Right cardiac atrium (tissue), 5 donors: ENCODE measurements at regions not wholly inside any gene's neighbourhood (a gene's known extent, or its start where the extent isn't known, plus 50 kb on each side); places are given as distances from the start of the nearest gene placed in this dataset.

Experiments
- ATAC-seq, 2 donors: fragments of 200-7000 bp; cut with Tn5 transposase; one replicate each; pipeline versions ENCODE4 v1.8.0 to v1.9.1; 2020; ENCODE audit warnings: moderate library complexity in 2 of 2, mild to moderate bottlenecking in 1 of 2
- DNase-seq, 3 donors: peaks; one replicate each; pipeline ENCODE4 v3.0.0-alpha.2; 2020
- H3K27ac ChIP-seq: one replicate; pipeline ENCODE4 v1.5.1; 2013; ENCODE audit warnings: mild to moderate bottlenecking, low read length, control low read depth, moderate library complexity
- H3K27me3 ChIP-seq: one replicate; pipeline ENCODE4 v1.6.1; 2013; ENCODE audit not compliant: control insufficient read depth, insufficient read depth
- H3K4me1 ChIP-seq: one replicate; pipeline ENCODE4 v1.6.1; 2013; ENCODE audit warnings: low read length; ENCODE audit not compliant: control insufficient read depth, insufficient read depth
- H3K4me3 ChIP-seq: one replicate; pipeline ENCODE4 v1.5.1; 2013; ENCODE audit warnings: low read length, control low read depth
- H3K9me3 ChIP-seq: one replicate; pipeline ENCODE4 v1.6.1; 2013; ENCODE audit warnings: low read length; ENCODE audit not compliant: control insufficient read depth
- WGBS: extraction: QIAGEN DNeasy Blood & Tissue Kit; methylation state at CpG from one replicate; pipeline ENCODE4 v1.1.7; 2013; 5-methylcytosine and 5-hydroxymethylcytosine counted together
- intact Hi-C, 4 donors: fragments of 100-400 bp; cut with DNase I; formaldehyde crosslinking; loops; one replicate each; pipeline versions ENCODE4 v1.11.0 to v1.14.0; 2022 to 2023
- donor health status: healthy with polysubstance abuse.
- donor health status: DM: no; HTN: yes; CAD: no.
- donor health status: DM: no; HTN: no; CAD: no.
- donor health status: DM: no; HTN: yes; CAD: no; lungs with severe emphysema.
- donor health status: DM: yes; HTN: yes; CAD: no.

DNA sequence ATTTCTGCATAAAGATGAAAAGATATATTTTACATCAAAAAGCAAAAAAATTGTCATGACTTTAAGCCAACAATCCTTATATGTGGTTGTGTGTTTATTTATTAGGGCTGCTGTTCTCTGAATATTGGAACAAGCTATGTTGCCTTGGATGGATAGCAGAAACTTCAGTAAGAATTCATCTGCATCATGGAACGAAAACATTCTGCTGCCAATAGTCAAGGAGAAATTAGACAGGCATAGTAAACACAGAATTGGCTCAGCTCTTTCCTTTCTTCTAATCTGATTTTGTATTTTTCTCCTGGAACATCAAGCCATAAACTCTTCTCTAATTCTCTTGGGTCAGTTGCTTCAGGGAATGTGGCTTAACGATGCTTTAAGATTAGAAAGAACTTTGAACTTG, 1257.0 kb downstream of the NLGN4X start:
- Histone ChIP-seq H3K4me1 (no peaks in the 10 kb centered on the region), H3K4me3 (no peak overlapping the region), H3K27me3 (no peaks in the 10 kb centered on the region), H3K9me3 (no peaks in the 10 kb centered on the region), H3K27ac (no peak overlapping the region)
- DNase-seq (no peak), ATAC-seq (no peak)
- intact Hi-C loops = no loop called here
- WGBS = 71% methylated on average over 2 of the region's 2 CpGs

DNA sequence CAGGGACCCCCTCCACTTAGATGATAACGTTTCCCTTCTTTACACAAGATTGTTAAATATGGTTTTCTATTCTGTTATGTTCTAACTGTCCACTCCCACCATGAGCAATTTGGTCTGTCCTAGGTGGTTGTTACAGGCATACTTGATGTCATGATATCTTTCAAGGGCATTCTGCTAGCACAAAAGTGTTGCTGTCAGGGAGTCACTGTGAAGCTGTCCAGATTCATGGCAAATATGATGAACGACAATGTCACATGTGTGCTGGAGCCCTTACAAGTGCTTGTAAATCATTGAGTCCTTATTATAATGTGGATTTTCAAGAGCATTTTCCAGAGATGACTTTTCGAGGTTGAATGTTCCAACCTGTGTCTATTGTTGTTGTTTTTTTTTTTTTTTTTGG, 1250.7 kb upstream of the PRKX start:
- intact Hi-C loops = no loop called here
- ATAC-seq (no peak), DNase-seq (no peak)
- H3K9me3 ChIP-seq = no peaks in the 10 kb centered on the region
- no peaks in the 10 kb centered on the region for H3K27me3 ChIP-seq
- 48% methylated on average over 3 of the region's 3 CpGs for WGBS
- no peak overlapping the region for H3K27ac ChIP-seq
- H3K4me1 ChIP-seq = no peaks in the 10 kb centered on the region
- no peak overlapping the region for H3K4me3 ChIP-seq

DNA sequence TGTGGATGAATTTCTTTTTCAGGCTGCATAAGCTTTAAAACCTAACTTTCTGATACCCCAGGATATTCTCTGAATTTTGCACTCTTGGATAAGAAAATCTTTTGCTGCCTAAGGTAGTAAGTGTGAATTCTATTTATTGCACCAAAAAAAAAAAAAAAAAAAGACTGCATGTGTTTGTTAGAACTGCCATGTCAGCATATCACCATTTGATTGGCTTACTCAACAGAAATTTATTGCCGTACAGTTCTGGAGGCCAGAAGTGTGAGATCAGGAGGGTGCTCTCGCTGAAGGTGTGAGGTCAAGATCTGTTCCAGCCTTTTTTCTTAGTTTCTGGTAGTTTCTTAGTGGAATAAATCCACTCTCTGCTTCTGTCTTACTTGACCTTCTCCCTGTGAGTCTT, 1250.0 kb upstream of the PRKX start:
- DNase-seq (no peak), ATAC-seq (no peak)
- no peak overlapping the region for H3K4me3 ChIP-seq
- H3K27ac ChIP-seq = no peak overlapping the region
- H3K9me3 ChIP-seq = no peaks in the 10 kb centered on the region
- no peaks in the 10 kb centered on the region for H3K27me3 ChIP-seq
- no peaks in the 10 kb centered on the region for H3K4me1 ChIP-seq
- intact Hi-C loops = no loop called here
- WGBS = 70% methylated on average over 2 of the region's 2 CpGs

DNA sequence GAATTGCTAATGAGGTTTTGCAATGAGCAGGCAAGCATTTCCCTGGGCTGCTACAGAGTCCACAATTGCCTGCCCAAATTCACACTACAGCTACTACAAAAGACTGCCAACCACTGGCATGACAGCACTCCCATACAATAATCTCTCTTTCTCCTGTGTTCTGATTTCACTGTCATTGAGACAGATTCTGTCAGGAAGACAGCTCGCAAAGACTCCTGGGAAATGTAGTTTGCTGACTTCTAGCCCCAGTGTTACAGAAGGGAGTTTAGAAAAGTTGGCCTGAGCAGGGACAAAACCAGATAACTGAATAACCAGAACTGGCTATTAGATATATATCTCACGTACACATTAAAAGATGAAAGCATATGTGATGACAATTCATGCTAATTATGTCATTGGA, 1231.3 kb upstream of the PRKX start:
- H3K9me3 ChIP-seq = no peaks in the 10 kb centered on the region
- no peaks in the 10 kb centered on the region for H3K4me1 ChIP-seq
- WGBS = 66% methylated on average over 2 of the region's 2 CpGs
- intact Hi-C loops = no loop called here
- no peak overlapping the region for H3K4me3 ChIP-seq
- ATAC-seq (no peak), DNase-seq (no peak)
- H3K27me3 ChIP-seq = no peaks in the 10 kb centered on the region
- no peak overlapping the region for H3K27ac ChIP-seq

DNA sequence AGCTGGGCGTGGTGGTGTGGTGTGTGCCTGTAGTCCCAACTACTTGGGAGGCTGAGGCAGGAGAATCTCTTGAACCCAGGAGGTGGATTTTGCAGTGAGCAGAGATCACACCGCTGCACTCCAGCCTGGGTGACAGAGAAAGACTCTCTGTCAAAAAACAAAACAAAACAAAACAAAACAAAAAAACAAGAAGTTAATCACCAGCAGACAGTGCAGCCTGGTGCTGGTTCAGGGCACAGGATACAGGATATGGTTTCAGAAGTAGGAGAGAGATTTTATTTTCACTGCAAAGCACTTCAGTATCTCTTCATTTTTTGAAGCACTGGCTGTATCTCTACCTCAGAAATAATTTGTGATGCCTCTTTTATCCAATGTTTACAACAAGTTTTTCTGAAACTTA, 1222.9 kb upstream of the PRKX start:
- WGBS = 71% methylated on average over 2 of the region's 2 CpGs
- intact Hi-C loops = no loop called here
- no peaks in the 10 kb centered on the region for H3K4me1 ChIP-seq
- DNase-seq (no peak), ATAC-seq (no peak)
- no peak overlapping the region for H3K27ac ChIP-seq
- no peaks in the 10 kb centered on the region for H3K27me3 ChIP-seq
- no peak overlapping the region for H3K4me3 ChIP-seq
- no peaks in the 10 kb centered on the region for H3K9me3 ChIP-seq

DNA sequence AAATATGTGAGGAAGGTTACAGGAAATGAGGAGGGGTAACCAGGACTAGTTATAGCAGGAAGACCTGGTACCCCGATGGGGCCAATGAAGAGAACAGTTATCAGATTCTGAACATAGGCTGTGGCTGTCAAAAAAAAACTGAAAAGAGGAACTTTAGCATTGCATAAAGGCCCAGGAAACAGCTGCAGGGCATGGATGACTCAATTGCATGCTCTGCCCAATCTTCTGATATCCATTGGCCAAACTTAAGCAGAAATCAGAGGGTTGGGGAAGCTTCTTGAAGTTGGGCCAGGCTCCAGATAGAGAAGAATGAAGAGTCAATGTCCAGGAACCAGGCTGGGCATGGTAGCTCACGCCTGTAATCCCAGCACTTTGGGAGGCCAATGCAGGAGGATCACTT, 1222.4 kb upstream of the PRKX start:
- DNase-seq (peak in 1 of 3 donors; percentile 18), ATAC-seq (peak in 1 of 2 donors; percentile 63)
- no peaks in the 10 kb centered on the region for H3K9me3 ChIP-seq
- intact Hi-C loops = no loop called here
- WGBS = 47% methylated on average over 2 of the region's 2 CpGs
- no peak overlapping the region for H3K27ac ChIP-seq
- no peaks in the 10 kb centered on the region for H3K27me3 ChIP-seq
- H3K4me1 ChIP-seq = no peaks in the 10 kb centered on the region
- H3K4me3 ChIP-seq = no peak overlapping the region

DNA sequence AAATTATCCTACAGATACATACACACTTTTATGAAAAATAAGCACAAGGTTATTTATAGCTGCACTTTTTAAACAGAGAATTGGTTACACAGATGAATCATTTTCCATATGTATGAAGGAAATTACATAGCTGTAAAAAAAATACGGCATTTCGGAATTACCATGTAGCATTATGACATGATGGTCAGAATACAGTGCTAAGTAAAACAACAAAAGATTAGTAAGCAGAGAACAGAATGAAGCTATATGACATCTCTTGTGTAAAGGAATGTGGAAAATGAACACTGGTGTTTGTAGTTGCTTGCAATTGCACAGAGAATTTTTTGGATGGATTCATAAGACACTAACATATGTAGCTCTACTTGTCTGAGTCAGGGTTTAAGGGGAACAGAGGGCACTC, 1222.0 kb upstream of the PRKX start:
- no peaks in the 10 kb centered on the region for H3K9me3 ChIP-seq

DNA sequence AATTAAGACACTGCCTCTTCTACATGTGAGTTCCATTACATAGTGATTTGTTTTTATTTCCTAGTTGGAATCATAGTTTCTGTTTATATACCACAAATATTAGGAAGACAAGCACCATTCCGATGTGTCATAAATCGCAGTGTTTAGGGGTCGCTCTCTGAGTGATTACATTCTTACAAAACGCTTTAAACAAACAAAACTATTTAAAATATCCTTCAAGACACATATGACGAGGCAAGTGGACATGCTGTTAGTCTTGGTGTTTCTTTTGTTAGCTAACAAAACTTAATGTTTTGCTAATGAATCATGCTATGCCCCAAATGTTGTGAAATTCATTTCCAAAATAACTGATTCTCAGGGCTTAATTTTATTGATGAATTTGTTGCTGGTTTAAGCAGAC, 1219.3 kb upstream of the PRKX start:
- 70% methylated on average over 5 of the region's 5 CpGs for WGBS
- DNase-seq = no peak
- H3K4me1 ChIP-seq = no peaks in the 10 kb centered on the region
- intact Hi-C loops = no loop called here
- H3K9me3 ChIP-seq = no peaks in the 10 kb centered on the region
- H3K4me3 ChIP-seq = no peak overlapping the region
- ATAC-seq = no peak
- no peak overlapping the region for H3K27ac ChIP-seq
- no peaks in the 10 kb centered on the region for H3K27me3 ChIP-seq

More for the DNA sequence above, 1222.0 kb upstream of the PRKX start:
- DNase-seq (no peak), ATAC-seq (no peak)
- intact Hi-C loops = no loop called here
- Histone ChIP-seq H3K4me3 (no peak overlapping the region), H3K27me3 (no peaks in the 10 kb centered on the region), H3K4me1 (no peaks in the 10 kb centered on the region), H3K27ac (no peak overlapping the region)
- WGBS = 76% methylated on average over 2 of the region's 2 CpGs

DNA sequence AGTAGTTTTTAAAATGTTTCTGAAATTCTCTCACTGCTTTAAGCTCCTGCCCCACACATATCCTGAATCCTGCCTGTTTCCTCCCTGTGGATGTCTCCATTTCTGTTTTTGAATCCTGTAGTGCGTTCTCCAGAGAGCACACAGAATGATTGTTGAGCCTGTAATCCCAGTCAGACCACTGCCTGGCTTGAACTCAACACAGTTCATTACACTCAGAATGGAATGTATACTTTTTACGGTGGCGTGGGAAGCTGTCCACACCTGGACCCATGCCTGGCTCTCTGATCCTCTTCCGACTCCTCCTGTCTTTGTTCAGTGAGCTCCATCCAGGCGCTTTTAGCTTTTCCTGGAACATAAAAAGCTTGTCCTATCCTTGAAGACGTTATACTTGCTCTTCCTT, 1217.0 kb upstream of the PRKX start:
- DNase-seq = no peak
- WGBS = 58% methylated on average over 6 of the region's 6 CpGs
- intact Hi-C loops = no loop called here

DNA sequence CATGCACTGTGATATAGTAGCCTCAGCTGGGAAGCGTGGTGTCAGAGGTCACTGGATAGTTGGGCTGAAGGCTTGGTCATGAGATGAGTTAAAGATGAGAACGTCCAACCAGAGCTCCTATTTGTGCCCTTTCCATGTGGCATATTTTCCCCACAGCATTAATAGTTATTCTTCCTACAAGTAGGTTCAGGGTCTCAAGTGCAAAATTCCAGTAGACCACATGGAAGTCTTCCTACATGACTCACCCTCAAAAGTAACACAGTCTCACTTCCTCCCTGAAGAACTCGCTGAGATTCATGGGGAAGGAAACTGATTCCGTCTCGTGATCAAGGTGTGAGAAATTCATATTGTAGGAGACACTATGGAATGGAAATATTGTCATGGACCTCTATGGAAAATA, 1212.5 kb upstream of the PRKX start:
- no peak for DNase-seq
- no peaks in the 10 kb centered on the region for H3K9me3 ChIP-seq
- no peaks in the 10 kb centered on the region for H3K4me1 ChIP-seq
- no peak overlapping the region for H3K4me3 ChIP-seq
- no peak for ATAC-seq
- no peak overlapping the region for H3K27ac ChIP-seq
- no peaks in the 10 kb centered on the region for H3K27me3 ChIP-seq
- intact Hi-C loops = no loop called here
- WGBS = 64% methylated on average over 5 of the region's 5 CpGs

More for the DNA sequence above, 1217.0 kb upstream of the PRKX start:
- Histone ChIP-seq H3K4me3 (no peak overlapping the region), H3K4me1 (no peaks in the 10 kb centered on the region), H3K27ac (no peak overlapping the region), H3K27me3 (no peaks in the 10 kb centered on the region), H3K9me3 (no peaks in the 10 kb centered on the region)
- ATAC-seq = no peak

DNA sequence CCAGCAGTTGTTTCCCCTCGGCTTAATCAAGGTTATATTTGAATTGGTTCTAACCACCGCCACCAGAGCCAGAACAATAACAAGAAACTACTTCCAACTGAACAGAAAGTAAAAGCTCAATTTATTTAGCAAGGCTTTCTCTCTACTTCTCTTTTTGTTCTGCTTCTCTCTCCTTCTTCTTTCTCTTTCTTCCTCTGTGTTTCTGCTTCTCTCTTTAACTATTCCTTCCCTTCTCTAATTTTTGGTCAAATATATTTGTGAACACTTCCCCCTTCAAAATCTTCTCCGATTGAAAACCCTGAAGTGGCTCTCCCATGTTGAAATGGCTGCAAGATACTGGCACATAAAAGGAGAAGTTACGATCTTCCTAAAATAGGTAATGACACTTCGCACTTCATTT, 1195.9 kb upstream of the PRKX start:
- Histone ChIP-seq H3K27ac (no peak overlapping the region), H3K9me3 (no peaks in the 10 kb centered on the region), H3K4me3 (no peak overlapping the region), H3K27me3 (no peaks in the 10 kb centered on the region), H3K4me1 (no peaks in the 10 kb centered on the region)
- no peak for ATAC-seq
- no peak for DNase-seq
- intact Hi-C loops = no loop called here
- WGBS = 68% methylated on average over 5 of the region's 5 CpGs

DNA sequence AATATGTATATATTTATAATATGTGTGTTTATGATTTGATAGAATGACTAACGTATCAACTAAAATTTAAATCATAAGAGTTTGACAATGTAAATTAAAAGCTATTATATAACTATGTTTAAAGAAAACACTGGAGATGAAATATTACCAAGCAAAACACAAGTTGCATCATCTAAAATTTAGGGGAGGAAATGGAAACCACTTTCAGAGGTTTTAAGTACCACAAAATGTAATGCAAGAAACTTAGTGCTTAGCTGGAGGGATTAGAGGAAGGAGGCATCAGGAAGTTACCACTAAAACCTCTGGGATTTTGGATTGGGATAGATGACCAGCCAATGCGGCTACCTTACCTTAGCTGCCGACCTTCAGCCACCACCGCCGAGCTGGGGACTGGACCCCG, 1192.1 kb upstream of the PRKX start:
- no peak for ATAC-seq
- Histone ChIP-seq H3K9me3 (no peaks in the 10 kb centered on the region), H3K4me3 (no peak overlapping the region), H3K27ac (no peak overlapping the region), H3K27me3 (no peaks in the 10 kb centered on the region), H3K4me1 (no peaks in the 10 kb centered on the region)
- DNase-seq = no peak
- intact Hi-C loops = no loop called here
- WGBS = 87% methylated on average over 6 of the region's 6 CpGs
